Activated effector memory CD4-positive, alpha-beta T cell treated with anti-CD3 and anti-CD28 coated beads, Interleukin-2, amount 50 U/mL, for 16 hours (primary cell): ENCODE measurements at regions not wholly inside any gene's neighbourhood (a gene's known extent, or its start where the extent isn't known, plus 50 kb on each side); places are given as distances from the start of the nearest gene placed in this dataset.

Experiments used
- DNase-seq: peaks from one replicate; pipeline ENCODE4 v3.0.0-alpha.2; 2020

DNA sequence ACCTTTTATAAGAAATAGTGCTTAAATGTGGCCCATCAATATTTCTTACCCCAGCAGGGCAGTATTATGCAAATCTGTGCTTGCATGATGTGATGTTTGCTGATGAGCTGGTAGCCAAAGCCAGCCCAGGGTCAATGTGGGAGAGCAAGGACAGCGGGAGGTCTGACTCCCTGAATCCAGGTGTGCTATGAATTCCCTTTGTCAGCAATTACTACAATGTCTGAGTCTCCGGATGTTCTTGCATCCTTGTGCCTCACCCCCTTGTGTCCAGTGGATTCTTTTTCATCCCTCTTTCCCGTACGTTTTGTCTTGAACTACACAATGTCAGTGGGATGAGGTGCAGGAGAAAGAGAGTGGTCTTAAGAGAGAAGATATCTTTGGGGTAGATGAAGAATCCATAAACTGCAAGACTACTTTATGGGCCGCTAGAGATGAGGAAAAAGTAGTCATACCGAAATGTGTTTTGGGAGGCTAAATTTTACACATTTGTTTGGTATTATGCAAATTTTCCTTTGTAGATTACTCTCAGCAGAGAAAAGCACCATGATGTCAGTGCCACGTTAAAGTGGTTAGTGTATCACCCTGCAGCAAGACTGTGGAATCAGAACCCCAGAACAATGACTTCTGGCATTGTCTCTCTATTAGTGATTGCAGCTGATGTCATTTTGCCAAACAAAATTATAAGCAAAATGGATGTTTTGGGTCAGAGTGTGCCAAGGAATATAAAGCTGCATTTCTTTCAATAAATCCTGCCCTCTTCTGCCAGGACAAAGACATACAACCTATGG is 53.5 kb upstream of the TSHZ3 start:
- no peak for DNase-seq

DNA sequence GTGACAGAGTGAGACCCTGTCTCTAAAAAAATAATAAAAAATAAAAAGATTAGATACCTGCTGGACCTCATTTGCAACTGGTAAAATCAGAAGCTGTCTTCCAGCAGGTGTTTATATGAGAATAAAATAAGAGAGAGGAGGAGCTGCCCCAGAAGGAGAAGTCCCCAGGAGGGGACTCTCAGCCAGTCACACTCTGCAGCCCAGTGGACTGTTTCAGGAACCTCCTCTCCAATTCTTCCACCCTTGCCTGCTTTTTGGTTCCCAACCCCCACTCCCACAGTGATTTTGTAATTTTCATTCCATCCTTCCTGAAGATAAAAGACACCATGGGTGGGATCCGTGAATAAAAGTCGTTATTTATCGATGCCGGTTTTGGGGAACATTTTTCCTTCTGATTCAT is 56.9 kb upstream of the TSHZ3 start:
- DNase-seq, result no peak

- DNase-seq, result no peak
Observed at GRCh38 chr19:31408460-31409124, 59.4 kb upstream of the TSHZ3 start.

GRCh38 chr19:31413353-31413752 is 64.1 kb upstream of the TSHZ3 start:
- DNase-seq, result no peak

DNA sequence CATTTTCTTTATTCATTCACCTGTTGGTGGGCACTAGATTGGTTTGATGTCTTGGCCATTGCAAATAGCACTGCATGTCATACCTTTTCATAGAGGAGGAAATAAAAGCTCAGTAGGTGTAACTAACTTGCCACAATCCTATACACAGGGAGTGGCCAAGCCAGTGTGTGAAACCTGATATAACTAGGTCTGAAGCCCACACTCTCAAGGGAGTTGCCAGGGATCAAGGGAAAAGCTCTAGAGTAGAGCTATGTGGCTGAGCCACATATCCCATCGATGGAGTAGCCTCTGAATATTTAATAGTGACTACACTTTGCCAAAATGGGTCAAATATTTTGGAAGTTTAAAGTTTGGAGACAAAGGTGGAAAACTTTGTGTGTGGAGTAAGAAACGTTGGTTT is 66.1 kb upstream of the TSHZ3 start:
- DNase-seq, result no peak

- no peak for DNase-seq
Observed at GRCh38 chr19:31416548-31416947, 67.3 kb upstream of the TSHZ3 start.

DNA sequence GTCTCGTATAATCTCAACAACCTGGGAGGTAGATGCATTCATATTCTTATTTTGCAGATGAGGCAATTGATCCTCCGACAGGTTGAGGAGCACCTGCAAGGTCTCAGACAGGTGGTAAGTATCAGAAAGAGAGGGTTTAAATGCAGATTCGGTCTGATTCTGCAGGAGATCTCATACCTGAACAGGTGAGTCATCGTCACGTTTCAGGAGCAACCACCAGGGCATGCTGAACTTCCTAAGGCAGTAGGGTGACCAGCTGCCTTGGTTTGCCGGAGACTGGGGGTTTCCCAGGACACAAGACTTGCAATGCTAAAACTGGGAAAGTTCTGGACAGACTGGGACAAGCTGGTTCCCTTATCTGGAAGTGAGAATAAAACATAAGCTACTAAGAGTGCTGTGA is 68.8 kb upstream of the TSHZ3 start:
- no peak for DNase-seq

DNA sequence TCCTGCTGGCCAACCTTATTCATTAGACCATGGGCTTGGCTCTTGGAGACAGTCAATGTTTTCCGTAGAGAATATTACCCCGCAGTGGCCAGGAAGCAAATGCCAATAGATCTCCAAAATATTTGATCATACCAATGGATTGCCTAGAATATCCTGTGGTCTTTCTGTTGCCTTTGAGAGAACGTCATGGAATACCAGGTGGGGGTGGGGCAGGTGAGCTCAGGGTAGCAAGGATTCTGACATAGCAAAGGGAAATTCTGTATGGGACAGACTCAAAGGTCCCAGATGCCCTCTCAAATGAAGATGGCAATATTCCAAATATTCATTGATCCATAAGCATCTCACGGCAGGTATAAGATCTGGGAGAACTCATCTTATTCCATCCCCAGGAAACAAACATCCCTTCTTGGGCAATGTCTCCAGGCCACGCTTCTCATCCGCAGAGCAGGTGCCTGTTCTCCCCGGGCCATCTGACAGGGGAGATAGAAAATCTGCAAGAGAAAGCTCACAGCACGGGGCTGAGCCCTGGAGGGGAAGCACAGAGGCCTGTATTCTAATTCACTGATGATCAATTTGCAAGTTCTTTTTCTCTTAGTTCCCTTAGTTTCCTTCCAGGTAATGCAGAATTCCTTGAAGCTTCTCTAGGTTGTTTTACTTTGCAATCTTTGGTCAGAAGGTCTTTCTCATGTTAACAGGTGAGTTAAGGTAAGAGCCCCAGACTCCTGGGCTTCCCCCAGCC is 69.6 kb upstream of the TSHZ3 start:
- DNase-seq, result no peak

GRCh38 chr19:31419871-31420445 is 70.7 kb upstream of the TSHZ3 start:
- DNase-seq, result no peak

- no peak for DNase-seq
Observed at GRCh38 chr19:31421082-31421481, 71.8 kb upstream of the TSHZ3 start.

GRCh38 chr19:31421856-31422255 is 72.6 kb upstream of the TSHZ3 start:
- DNase-seq, result no peak

GRCh38 chr19:31423896-31424295 is 74.7 kb upstream of the TSHZ3 start:
- no peak for DNase-seq

- DNase-seq, result no peak
Observed at GRCh38 chr19:31424861-31425620, 75.8 kb upstream of the TSHZ3 start.

DNA sequence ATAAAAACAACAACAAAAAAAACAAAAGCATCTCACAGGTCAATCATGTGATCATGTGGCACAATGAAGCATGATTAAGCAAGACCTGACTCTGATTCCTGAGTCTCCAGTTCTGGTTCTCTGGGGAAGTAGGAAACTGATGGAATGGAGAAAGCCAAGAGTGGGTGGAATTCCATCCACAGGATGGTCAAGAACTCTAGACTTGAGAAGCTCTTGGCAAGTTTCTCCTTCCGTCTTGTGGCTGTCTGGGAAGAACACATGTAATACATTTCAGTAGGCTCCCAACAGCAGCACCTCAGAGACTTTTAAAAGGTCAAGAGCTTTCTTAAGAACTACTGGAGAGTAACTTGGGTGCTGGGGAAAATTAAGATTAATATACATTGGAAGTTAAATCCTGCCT is 78.6 kb upstream of the TSHZ3 start:
- no peak for DNase-seq

GRCh38 chr19:31430381-31430780 is 81.1 kb upstream of the TSHZ3 start:
- no peak for DNase-seq

DNA sequence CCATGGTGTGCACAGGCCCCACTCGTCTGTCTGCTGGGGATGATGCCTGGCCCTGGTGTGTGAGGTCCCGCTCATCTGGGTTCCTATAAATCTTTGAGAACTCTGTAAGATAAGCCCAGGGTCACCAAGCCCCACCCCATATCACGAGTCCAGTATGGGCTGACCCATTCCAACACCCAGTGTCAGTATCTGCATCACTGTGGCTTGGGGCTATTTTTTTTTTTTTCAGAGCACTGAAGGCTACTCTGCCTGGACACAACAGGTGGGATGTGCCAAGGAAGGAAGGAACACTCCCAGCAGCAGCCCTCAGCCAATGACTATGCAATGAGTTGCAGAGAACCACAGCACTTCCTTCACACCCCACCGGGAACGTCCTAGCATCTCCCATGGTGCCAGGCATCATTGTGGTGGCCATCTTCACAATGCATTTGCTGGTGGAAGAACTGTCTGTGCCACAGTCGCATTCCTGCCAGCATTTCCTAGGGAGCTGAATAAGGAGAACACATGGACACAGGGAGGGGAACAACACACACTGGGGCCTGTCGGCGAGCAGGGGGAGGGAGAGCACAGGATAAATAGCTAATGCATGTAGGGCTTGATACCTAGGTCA is 83.1 kb upstream of the TSHZ3 start:
- DNase-seq, result no peak

DNA sequence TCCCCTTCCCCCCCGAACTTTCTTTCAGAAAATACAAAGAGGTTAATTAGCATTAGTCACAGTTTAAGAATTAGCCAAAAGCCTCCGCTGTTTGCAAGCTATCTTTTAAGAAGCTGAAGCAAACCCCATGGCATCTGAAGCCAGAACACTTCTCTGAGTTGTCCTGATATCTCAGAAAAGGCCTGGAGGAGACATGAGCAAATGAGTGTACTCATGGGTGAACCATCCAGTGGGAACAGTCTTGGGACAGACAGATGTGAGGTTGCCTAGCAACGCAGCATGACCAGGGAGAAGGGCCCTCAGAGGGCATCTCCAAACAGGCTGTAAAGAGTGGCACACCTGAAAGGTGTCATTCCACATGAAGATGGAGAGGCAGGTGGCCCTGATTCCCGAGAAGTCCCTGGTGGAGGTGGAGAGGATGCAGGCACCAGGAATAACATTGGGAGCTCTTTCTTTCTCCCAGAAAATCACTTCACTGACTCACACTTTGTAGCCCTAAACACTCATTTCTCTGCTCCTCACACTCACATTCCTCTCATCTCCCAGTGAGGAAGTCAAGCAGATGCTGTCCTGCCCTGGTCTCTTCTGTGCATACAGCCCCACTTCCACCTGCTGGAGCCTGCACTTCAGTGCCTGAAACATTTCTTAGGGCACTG is 87.0 kb upstream of the TSHZ3 start:
- DNase-seq, result no peak

GRCh38 chr19:31438401-31439269 is 89.4 kb upstream of the TSHZ3 start:
- DNase-seq, result no peak

- no peak for DNase-seq
Observed at GRCh38 chr19:31439270-31439573, 90.0 kb upstream of the TSHZ3 start.

DNA sequence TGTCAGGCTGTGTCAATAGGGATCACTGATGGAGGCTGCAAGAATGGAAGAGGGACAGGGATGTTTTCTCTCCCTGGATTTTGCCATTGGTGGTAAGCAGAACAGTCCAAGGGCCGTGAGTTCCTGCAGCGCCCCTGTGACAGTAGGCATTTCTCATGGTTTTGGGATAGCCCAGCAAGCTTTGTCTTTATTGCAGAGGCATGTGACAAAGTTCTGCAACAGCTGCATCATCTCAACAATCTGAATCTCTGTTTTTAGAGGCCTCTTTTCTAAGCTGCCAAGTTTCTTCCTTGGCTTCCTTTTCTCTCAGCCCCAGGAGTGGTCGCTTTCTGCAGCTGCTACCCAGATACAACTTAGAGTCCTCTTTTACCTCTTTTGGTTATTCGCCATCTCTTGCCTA is 95.7 kb upstream of the TSHZ3 start:
- DNase-seq, result no peak

- DNase-seq, result no peak
Observed at GRCh38 chr19:31445406-31445805, 96.2 kb upstream of the TSHZ3 start.
